HG03457 (cell line): ENCODE measurements at regions not wholly inside any gene's neighbourhood (a gene's known extent, or its start where the extent isn't known, plus 50 kb on each side); places are given as distances from the start of the nearest gene placed in this dataset.
"Not testable (repeated sequence)": the region's sequence is repeated elsewhere in the genome, so short reads cannot be mapped to it uniquely, and the experiment has no call there.

Experiments used
- ATAC-seq: cut with Tn5 transposase; IDR thresholded peaks from one replicate; pipeline ENCODE4 v1.9.1; 2021; ENCODE audit warnings: moderate number of reproducible peaks; ENCODE audit not compliant: unreplicated experiment

GRCh38 chr2:104975851-104976250, 62.0 kb upstream of the MRPS9 start:
- no peak for ATAC-seq

- peak; percentile 95 for ATAC-seq
Observed at GRCh38 chr2:104976603-104977120, 61.2 kb upstream of the MRPS9 start.

- ATAC-seq = no peak
Observed at GRCh38 chr2:104977958-104978357, 59.9 kb upstream of the MRPS9 start.

- ATAC-seq = not testable (repeated sequence)
Observed at GRCh38 chr2:104979786-104980185, 58.1 kb upstream of the MRPS9 start.

GRCh38 chr2:104982111-104982510, 55.8 kb upstream of the MRPS9 start:
- no peak for ATAC-seq
